SK-N-SH (cell line): ENCODE measurements at regions not wholly inside any gene's neighbourhood (a gene's known extent, or its start where the extent isn't known, plus 50 kb on each side); places are given as distances from the start of the nearest gene placed in this dataset.

Experiments
- CTCF ChIP-seq: fragments of 200-600 bp; sonication (generic); IDR thresholded peaks from 2 replicates; pipeline ENCODE4 v1.6.1; 2017; ENCODE audit warnings: antibody characterized with exemption, mild to moderate bottlenecking, moderate library complexity
- FOSL2 ChIP-seq: IDR thresholded peaks from 2 replicates; pipeline ENCODE4 v1.4.0; 2012; ENCODE audit warnings: low read depth, mild to moderate bottlenecking, moderate library complexity, borderline replicate concordance
- NFIC ChIP-seq: IDR thresholded peaks from 2 replicates; pipeline ENCODE4 v1.4.0; 2012; ENCODE audit warnings: borderline replicate concordance
- POLR2AphosphoS5 ChIP-seq: IDR thresholded peaks from 2 replicates; pipeline ENCODE4 v1.6.1; 2012; ENCODE audit warnings: low read depth, low read length
- TAF1 ChIP-seq: IDR thresholded peaks from 2 replicates; pipeline ENCODE4 v1.6.1; 2012; ENCODE audit warnings: low read depth, mild to moderate bottlenecking, low read length, moderate library complexity, borderline replicate concordance

- TF ChIP-seq NFIC (no peak), POLR2AphosphoS5 (no peak), CTCF (no peak), TAF1 (no peak), FOSL2 (no peak)
Measured at GRCh38 chr10:32182476-32182875, 126.3 kb upstream of the KIF5B start.
